BE2C (cell line): ENCODE measurements at regions not wholly inside any gene's neighbourhood (a gene's known extent, or its start where the extent isn't known, plus 50 kb on each side); places are given as distances from the start of the nearest gene placed in this dataset.

Source experiments
- DNase-seq: peaks from one replicate; pipeline ENCODE4 v3.0.0-alpha.2; 2020
- H3K27me3 ChIP-seq: fragments of 250-450 bp; sonication (Bioruptor Pico); 2 replicates; pipeline ENCODE4 v1.5.1; 2020; ENCODE audit warnings: mild to moderate bottlenecking
- H3K36me3 ChIP-seq: fragments of 250-450 bp; sonication (Bioruptor Pico); 2 replicates; pipeline ENCODE4 v1.5.1; 2020; ENCODE audit warnings: mild to moderate bottlenecking
- H3K4me1 ChIP-seq: fragments of 250-450 bp; sonication (Bioruptor Pico); 2 replicates; pipeline ENCODE4 v1.5.1; 2020
- H3K4me3 ChIP-seq: 2 replicates; pipeline ENCODE4 v1.5.1; 2011; ENCODE audit warnings: low read depth, low read length
- H3K9me3 ChIP-seq: fragments of 250-450 bp; sonication (Bioruptor Pico); 2 replicates; pipeline ENCODE4 v1.5.1; 2020
- TF ChIP-seq, protein P1 (sequence below): IDR thresholded peaks from 2 replicates; pipeline ENCODE4 v1.5.1; 2012; ENCODE audit warnings: mild to moderate bottlenecking, low read depth, low read length

DNA sequence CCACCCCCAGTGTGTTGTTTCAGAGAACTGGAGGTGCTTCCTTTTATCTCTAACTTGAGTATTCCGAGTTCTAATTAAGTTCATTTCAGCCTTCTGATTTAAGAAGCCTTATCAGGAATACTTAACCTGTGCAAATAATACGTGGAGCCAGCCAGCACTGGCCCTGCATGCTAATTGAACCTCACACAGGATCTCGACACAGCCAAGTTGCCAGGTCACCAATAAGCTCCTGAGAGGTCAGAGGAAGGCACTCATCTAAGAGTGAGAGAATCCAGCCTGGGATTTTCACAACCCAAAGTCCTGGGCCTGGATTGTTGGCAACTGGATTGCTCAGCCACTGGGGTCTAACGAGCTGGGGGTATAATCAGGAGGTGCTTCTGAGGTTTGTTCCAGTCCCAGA, 157.7 kb upstream of the LRFN2 start:
- Histone ChIP-seq H3K9me3 (no peaks in the 10 kb centered on the region), H3K4me1 (peaks cover 6% of the 10 kb centered on the region), H3K36me3 (no peaks in the 10 kb centered on the region), H3K4me3 (no peak overlapping the region), H3K27me3 (no peaks in the 10 kb centered on the region)
- TF ChIP-seq, protein P1, sequence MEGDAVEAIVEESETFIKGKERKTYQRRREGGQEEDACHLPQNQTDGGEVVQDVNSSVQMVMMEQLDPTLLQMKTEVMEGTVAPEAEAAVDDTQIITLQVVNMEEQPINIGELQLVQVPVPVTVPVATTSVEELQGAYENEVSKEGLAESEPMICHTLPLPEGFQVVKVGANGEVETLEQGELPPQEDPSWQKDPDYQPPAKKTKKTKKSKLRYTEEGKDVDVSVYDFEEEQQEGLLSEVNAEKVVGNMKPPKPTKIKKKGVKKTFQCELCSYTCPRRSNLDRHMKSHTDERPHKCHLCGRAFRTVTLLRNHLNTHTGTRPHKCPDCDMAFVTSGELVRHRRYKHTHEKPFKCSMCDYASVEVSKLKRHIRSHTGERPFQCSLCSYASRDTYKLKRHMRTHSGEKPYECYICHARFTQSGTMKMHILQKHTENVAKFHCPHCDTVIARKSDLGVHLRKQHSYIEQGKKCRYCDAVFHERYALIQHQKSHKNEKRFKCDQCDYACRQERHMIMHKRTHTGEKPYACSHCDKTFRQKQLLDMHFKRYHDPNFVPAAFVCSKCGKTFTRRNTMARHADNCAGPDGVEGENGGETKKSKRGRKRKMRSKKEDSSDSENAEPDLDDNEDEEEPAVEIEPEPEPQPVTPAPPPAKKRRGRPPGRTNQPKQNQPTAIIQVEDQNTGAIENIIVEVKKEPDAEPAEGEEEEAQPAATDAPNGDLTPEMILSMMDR: no peak
- no peak for DNase-seq

DNA sequence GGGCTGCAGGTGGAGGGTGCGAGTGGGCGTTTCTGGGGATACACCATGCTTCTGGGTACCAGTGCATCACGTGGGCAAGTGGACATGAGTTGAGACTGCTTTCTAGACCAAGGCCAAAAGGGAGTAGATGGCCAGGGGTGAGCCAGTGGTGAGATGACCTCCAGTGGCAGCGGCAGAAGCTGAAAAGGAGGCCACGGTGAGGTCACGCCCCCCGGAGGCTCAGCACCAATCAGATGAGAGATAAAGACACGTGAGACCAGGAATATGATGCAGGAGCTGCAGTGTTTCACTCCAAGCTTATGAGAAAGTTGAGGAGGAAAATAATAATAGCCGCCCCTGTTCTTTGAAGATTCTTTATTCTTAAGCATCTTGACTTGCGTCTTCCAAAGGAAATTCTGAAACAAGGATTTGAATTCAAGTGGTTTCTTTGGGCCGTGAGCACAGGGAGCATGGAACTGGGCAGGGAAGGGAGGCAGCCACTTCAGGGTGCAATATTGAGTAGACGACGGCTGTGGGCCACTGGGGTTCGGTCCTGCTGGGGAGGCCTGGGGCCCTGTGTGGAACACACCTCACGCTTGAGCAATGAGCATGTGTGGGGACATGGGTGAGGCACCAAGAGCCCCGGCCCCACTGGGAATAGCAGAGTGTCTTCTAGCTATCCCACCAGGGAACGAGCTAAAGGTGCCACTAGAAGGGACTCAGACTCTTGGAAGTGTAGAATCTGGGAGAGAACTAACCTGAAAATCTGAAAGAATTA, 156.7 kb upstream of the LRFN2 start:
- Histone ChIP-seq H3K4me1 (peaks cover 6% of the 10 kb centered on the region), H3K4me3 (no peak overlapping the region), H3K9me3 (no peaks in the 10 kb centered on the region), H3K27me3 (no peaks in the 10 kb centered on the region), H3K36me3 (no peaks in the 10 kb centered on the region)
- no peak for DNase-seq
- TF ChIP-seq, protein P1: no peak

DNA sequence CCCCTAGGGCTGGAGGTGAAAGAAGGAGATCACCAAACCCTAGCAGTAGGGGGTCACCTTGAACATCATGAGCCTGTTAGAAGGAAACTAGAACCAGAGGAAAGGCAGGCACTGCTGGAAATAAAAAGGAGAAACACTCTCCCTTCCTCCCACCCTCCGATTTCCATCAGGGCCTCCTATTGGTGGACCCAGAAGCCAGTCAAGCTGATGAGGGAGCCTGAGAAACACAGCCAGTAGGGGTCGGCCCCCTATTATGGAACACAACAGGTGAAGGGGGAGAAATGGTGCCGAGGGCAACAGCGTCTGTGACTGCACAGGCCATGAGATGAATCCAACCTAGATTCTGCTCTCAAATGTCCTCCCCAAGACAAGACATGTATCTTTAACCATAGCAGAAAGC, 156.1 kb upstream of the LRFN2 start:
- Histone ChIP-seq H3K4me1 (peaks cover 6% of the 10 kb centered on the region), H3K36me3 (no peaks in the 10 kb centered on the region), H3K9me3 (no peaks in the 10 kb centered on the region), H3K27me3 (no peaks in the 10 kb centered on the region), H3K4me3 (no peak overlapping the region)
- no peak for DNase-seq
- TF ChIP-seq, protein P1: no peak

DNA sequence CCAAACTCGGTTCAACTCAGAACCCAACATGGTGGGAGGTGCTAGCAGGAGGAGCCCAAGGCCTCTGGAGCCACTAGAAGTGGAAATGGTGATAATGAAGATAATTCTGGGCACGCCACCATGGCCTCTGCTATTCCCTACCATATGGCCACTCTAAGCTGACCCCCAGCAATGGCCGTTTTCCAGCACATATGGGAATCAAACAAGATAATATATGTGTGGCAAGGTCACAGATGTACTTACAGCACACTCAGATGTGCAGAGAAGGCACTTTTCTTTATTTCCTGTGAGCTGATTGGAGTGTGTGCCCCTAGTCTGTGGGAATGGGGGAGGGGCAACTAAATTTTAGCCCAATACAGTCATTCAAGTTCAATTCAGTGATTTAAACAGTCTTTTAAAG, 153.4 kb upstream of the LRFN2 start:
- Histone ChIP-seq H3K9me3 (no peaks in the 10 kb centered on the region), H3K4me1 (peaks cover 6% of the 10 kb centered on the region), H3K27me3 (no peaks in the 10 kb centered on the region), H3K36me3 (no peaks in the 10 kb centered on the region), H3K4me3 (no peak overlapping the region)
- no peak for DNase-seq
- TF ChIP-seq, protein P1: no peak

DNA sequence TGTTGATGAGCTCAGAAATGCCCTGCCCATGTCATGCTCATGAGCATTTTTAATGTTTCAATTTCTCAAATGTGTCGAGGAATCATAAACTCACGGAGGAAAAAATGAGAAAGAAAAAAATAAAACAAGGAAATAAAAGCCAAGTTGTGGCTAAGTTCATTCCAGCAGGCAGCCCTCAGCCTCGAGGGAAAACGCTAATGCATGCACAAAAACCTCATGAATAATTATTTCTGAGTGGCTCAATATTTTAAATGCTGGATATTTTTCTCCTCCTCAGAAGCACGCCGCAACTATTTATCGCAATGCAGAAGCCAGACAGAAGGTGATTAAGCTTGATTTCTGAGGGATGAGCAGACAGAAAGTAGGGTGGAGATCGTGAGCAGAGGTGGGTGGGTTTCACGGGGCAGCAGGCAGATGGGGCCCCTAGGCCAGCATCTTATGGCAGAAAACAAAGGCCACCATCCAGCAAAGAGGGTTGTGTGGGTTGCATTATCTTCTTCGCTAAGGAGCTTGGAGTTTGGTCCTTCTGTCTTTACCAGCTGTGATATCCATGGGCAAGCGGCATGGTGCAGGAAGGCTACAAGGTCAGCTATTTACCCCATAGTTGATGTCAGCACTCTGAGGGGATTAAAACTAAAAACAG, 151.5 kb upstream of the LRFN2 start:
- H3K9me3 ChIP-seq: no peaks in the 10 kb centered on the region
- DNase-seq: no peak
- H3K27me3 ChIP-seq: no peaks in the 10 kb centered on the region
- no peak overlapping the region for H3K4me3 ChIP-seq
- peaks cover 11% of the 10 kb centered on the region for H3K4me1 ChIP-seq
- TF ChIP-seq, protein P1: no peak
- H3K36me3 ChIP-seq: no peaks in the 10 kb centered on the region

DNA sequence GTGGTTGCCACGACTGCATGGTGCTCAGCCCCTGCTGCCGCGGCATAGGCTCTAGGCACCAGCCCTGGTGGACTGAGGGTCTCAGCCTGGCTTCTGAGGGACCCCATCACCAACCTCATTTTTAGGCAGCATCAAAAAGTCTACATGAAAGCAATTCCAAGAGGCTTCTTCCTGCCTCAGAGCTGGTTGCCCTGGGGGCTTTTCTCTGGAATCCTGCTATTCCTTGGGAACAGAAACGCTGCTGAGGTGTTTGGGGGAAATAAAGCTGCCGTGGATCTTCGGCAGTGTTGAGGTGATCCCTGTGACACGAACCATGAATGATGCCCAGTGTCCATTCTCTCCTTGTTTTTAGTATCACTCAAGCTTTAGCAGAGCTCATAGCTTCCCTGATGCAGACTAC, 148.4 kb upstream of the LRFN2 start:
- Histone ChIP-seq H3K4me3 (no peak overlapping the region), H3K36me3 (no peaks in the 10 kb centered on the region; the same call in 1 of the 2 replicates), H3K4me1 (peaks cover 6% of the 10 kb centered on the region), H3K9me3 (no peaks in the 10 kb centered on the region), H3K27me3 (no peaks in the 10 kb centered on the region)
- DNase-seq: no peak
- TF ChIP-seq, protein P1: no peak
